ENCODE measurements at regions not wholly inside any gene's neighbourhood (a gene's known extent, or its start where the extent isn't known, plus 50 kb on each side); places are given as distances from the start of the nearest gene placed in this dataset.
A peak's percentile ranks its signal among the peaks of the same experiment; 100 is the strongest.

- no peak for DNase-seq (ENCODE audit: low read depth in 1 of 2, low spot score in 1 of 2)
Observed at GRCh38 chr21:43364261-43364510, 62.7 kb downstream of the SIK1 start.

GRCh38 chr21:43363506-43364260, 63.2 kb downstream of the SIK1 start:
- no peak for DNase-seq (ENCODE audit: low read depth in 1 of 2, low spot score in 1 of 2)

- DNase-seq (ENCODE audit: low read depth in 1 of 2, low spot score in 1 of 2), result no peak
Observed at GRCh38 chr21:43362915-43363314, 64.0 kb downstream of the SIK1 start.

GRCh38 chr21:43362321-43362791, 64.6 kb downstream of the SIK1 start:
- peak; percentile 58 to 63 for DNase-seq (ENCODE audit: low read depth in 1 of 2, low spot score in 1 of 2)

GRCh38 chr21:43361493-43362296, 65.2 kb downstream of the SIK1 start:
- DNase-seq (ENCODE audit: low read depth in 1 of 2, low spot score in 1 of 2), result no peak

GRCh38 chr21:43361127-43361492, 65.8 kb downstream of the SIK1 start:
- DNase-seq (ENCODE audit: low read depth in 1 of 2, low spot score in 1 of 2), result no peak

- no peak for DNase-seq (ENCODE audit: low read depth in 1 of 2, low spot score in 1 of 2)
Observed at GRCh38 chr21:43360441-43361126, 66.3 kb downstream of the SIK1 start.

GRCh38 chr21:43358940-43359822, 67.8 kb downstream of the SIK1 start:
- no peak for DNase-seq (ENCODE audit: low read depth in 1 of 2, low spot score in 1 of 2)

- no peak for DNase-seq (ENCODE audit: low read depth in 1 of 2, low spot score in 1 of 2)
Observed at GRCh38 chr21:43357715-43358430, 69.1 kb downstream of the SIK1 start.

GRCh38 chr21:43355925-43356289, 71.0 kb downstream of the SIK1 start:
- no peak for DNase-seq (ENCODE audit: low read depth in 1 of 2, low spot score in 1 of 2)

- no peak for DNase-seq (ENCODE audit: low read depth in 1 of 2, low spot score in 1 of 2)
Observed at GRCh38 chr21:43355266-43355924, 71.5 kb downstream of the SIK1 start.

GRCh38 chr21:43354666-43355065, 72.3 kb downstream of the SIK1 start:
- no peak for DNase-seq (ENCODE audit: low read depth in 1 of 2, low spot score in 1 of 2)

- DNase-seq (ENCODE audit: low read depth in 1 of 2, low spot score in 1 of 2), result no peak
Observed at GRCh38 chr21:43354026-43354420, 72.9 kb downstream of the SIK1 start.

- DNase-seq (ENCODE audit: low read depth in 1 of 2, low spot score in 1 of 2), result no peak
Observed at GRCh38 chr21:43353282-43354025, 73.5 kb downstream of the SIK1 start.

GRCh38 chr21:43352568-43353281, 74.2 kb downstream of the SIK1 start:
- DNase-seq (ENCODE audit: low read depth in 1 of 2, low spot score in 1 of 2), result no peak

GRCh38 chr21:43352154-43352537, 74.8 kb downstream of the SIK1 start:
- DNase-seq (ENCODE audit: low read depth in 1 of 2, low spot score in 1 of 2), result no peak

GRCh38 chr21:43351501-43352153, 75.3 kb downstream of the SIK1 start:
- DNase-seq (ENCODE audit: low read depth in 1 of 2, low spot score in 1 of 2), result no peak

GRCh38 chr21:43349644-43350043, 77.3 kb downstream of the SIK1 start:
- DNase-seq (ENCODE audit: low read depth in 1 of 2, low spot score in 1 of 2), result no peak
